AG09309 (cell line): ENCODE measurements at regions not wholly inside any gene's neighbourhood (a gene's known extent, or its start where the extent isn't known, plus 50 kb on each side); places are given as distances from the start of the nearest gene placed in this dataset.

Experiments used
- DNase-seq: peaks from one replicate; pipeline ENCODE4 v3.0.0-alpha.2; 2010; ENCODE audit warnings: low read depth
- H3K4me3 ChIP-seq: 2 replicates; pipeline ENCODE4 v1.5.1; 2011; ENCODE audit warnings: mild to moderate bottlenecking, low read depth, low read length, moderate library complexity; ENCODE audit not compliant: control insufficient read depth
- TF ChIP-seq, protein P1 (sequence below): IDR thresholded peaks from 2 replicates; pipeline ENCODE4 v1.5.1; 2011; ENCODE audit warnings: mild to moderate bottlenecking, low read depth, low read length, inconsistent platforms; ENCODE audit not compliant: insufficient read depth, control insufficient read depth; ENCODE audit errors: missing control alignments

DNA sequence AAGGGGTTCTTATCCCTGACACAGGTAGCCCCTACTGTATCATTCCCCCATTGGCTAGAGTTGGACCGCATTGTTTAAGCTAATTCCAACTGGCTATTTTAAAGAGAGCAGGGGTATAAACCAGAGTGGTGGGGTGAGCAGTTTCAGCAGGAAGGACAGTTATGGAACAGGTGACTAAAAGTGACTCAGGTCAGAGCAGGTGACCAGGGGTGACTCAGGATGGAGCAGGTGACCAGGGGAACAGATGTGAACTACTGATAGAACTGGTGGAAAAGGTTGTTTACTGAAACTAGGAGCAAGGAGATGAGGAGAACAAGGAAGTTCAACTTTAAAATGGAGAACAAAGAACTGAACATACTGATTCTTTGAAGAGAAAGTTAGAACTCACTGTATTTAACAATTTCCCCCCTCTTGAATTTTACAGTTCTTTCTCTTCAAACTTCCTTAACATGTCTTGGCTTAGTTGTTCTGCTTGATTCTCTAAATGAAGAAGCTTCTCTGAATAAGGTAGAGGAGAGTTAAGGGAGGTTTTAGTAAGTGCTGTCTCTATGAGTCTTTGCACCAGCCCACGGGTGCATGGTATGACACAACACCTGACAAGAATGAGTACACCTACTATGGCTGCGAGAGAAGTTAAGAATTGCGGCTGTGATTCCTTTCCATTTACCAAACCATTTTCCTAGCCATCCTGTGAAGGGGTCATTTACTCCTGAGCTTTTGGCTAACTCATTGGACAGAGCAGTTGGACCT lies 83.4 kb upstream of the WNT7A start:
- no peak for DNase-seq
- H3K4me3 ChIP-seq = no peak overlapping the region
- TF ChIP-seq, protein P1, sequence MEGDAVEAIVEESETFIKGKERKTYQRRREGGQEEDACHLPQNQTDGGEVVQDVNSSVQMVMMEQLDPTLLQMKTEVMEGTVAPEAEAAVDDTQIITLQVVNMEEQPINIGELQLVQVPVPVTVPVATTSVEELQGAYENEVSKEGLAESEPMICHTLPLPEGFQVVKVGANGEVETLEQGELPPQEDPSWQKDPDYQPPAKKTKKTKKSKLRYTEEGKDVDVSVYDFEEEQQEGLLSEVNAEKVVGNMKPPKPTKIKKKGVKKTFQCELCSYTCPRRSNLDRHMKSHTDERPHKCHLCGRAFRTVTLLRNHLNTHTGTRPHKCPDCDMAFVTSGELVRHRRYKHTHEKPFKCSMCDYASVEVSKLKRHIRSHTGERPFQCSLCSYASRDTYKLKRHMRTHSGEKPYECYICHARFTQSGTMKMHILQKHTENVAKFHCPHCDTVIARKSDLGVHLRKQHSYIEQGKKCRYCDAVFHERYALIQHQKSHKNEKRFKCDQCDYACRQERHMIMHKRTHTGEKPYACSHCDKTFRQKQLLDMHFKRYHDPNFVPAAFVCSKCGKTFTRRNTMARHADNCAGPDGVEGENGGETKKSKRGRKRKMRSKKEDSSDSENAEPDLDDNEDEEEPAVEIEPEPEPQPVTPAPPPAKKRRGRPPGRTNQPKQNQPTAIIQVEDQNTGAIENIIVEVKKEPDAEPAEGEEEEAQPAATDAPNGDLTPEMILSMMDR = no peak

DNA sequence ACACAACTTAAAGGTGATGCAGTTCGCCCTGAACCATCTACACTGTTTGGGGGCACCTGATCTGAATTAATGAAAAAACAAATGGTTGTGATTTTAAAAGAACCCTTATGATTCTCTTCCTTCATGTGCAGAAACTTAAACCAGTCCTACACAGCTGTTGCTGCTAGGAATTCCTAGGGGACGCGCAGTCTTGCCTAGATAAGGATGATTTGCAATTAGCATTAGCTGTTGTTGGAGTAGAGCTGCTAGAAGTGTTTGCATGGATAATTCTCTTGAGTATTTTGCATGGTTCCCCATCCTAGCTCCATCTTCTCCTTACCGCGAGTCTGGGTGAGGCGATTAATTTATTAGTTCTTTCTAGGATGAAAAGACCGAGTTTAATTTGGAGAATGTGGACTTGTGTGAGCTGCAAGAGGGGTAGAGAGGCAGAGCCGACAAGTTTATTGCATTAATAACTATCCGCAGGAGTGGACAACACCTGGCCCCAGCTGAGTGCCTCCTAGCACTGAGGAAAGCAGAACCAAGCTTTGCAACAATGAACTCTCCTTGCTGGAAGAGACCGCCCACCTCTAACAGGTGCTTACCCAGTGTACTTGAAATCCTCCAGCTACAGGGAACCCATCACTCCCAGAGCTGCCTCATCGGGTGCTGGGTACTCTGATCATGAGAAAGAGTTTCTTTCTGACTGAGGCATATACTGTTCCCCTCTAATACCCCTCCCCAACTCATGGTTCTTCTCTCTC lies 75.0 kb upstream of the WNT7A start:
- TF ChIP-seq, protein P1 = no peak
- no peak overlapping the region for H3K4me3 ChIP-seq
- no peak for DNase-seq

DNA sequence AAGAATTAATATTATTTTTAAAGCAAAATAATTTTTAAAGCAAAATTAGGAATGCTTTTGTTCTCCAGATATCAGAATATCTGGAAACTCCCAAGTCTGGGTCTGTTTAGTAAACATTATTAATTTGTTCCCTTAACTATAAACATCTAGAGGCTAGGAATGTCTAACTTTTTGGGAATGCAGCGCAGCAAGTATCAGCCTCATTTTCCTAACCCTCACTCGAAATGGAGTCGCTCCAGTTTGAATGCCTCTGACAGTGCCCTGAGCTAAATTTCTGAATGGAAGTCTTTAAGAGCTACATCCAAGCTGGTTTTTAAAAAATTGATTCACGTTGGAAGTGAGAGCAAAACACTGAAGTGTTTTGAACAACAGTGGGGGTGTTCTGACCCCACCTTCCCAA lies 74.4 kb upstream of the WNT7A start:
- DNase-seq = no peak
- TF ChIP-seq, protein P1 = no peak
- no peak overlapping the region for H3K4me3 ChIP-seq

DNA sequence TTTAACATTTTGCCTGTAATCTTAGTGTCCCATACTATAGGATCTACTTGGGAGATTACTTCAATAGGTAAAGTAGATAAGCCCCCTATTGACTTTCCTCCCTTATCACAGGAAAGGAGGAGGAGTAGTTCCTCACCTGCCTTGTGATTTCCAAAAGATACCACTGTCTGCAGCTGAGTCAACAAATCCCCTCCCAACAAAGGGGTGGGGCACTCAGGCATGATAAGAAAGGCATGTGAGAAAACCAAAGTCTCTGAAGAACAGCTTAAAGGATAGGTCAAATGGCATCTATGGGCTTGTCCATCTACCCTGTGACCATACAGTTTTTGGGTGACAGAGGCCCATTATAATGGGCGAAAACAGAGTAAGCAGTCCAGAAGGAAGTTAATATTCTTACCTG lies 71.3 kb upstream of the WNT7A start:
- TF ChIP-seq, protein P1 = no peak
- no peak overlapping the region for H3K4me3 ChIP-seq
- no peak for DNase-seq

DNA sequence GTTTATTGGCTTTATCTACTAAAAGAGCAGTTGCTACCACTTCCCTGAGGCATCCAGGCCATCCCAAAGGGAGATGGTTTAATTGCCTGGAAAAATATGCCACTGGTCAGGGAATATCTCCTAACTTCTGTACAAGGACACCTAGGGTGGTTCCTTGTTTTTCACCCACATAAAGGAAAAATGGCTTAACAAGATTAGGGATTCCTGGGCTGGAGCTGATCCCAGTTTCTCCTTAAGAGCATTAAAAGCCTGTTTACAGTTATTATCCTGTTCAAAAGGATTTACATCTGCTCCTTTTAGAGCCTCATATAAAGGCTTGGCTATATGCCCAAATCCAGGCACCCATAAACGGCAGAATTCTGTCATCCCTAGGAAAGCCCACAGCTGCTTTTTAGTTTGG lies 70.2 kb upstream of the WNT7A start:
- no peak for DNase-seq
- H3K4me3 ChIP-seq = no peak overlapping the region
- TF ChIP-seq, protein P1 = no peak

DNA sequence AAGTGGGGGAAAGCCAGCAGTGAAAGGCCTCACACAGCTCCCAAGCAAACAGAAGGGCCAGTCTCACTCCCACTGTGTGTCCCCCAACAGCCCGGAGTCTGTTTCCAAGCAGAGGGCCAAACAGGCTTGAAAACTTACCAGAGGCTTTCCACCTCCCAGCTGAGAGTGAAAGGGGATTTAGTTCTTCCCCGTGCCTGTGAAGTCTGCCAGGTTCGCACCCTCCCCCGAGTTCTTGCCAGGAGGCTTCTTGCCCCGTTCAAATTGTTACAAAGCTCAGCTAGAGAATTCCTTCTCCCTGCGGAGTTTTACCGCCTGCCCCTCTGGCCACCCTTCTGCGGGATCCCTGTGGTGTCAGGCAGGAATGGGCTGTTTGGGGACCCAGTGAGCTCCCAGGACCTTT lies 68.0 kb upstream of the WNT7A start:
- TF ChIP-seq, protein P1 = no peak
- no peak overlapping the region for H3K4me3 ChIP-seq
- DNase-seq = no peak
